Esophagus squamous epithelium (tissue), 4 donors: ENCODE measurements at regions not wholly inside any gene's neighbourhood (a gene's known extent, or its start where the extent isn't known, plus 50 kb on each side); places are given as distances from the start of the nearest gene placed in this dataset.

ENCODE experiments used
- CTCF ChIP-seq, 6 experiments: fragments of 450-650 bp in 4 of 6; fragments of 200-600 bp in 2 of 6; sonication (generic) in 2 of 6; IDR thresholded peaks; one replicate each; pipeline ENCODE4 v1.5.1; 2016 to 2019; ENCODE audit warnings: antibody characterized with exemption in 6 of 6, mild to moderate bottlenecking in 4 of 6, moderate library complexity in 4 of 6
- POLR2A ChIP-seq, 4 donors: fragments of 450-650 bp; IDR thresholded peaks; one replicate each; pipeline ENCODE4 v1.6.1; 2017; ENCODE audit warnings: antibody characterized with exemption in 4 of 4, mild to moderate bottlenecking in 4 of 4, moderate library complexity in 3 of 4

GRCh38 chr5:176173647-176174046 lies 64.6 kb upstream of the SIMC1 start:
- TF ChIP-seq CTCF (IDR thresholded peaks at IDR 0.05): no peak
- no peak for TF ChIP-seq POLR2A (IDR thresholded peaks at IDR 0.05)
